Uterus (tissue), 3 donors: ENCODE measurements at regions not wholly inside any gene's neighbourhood (a gene's known extent, or its start where the extent isn't known, plus 50 kb on each side); places are given as distances from the start of the nearest gene placed in this dataset.

ENCODE experiments used
- DNase-seq, 2 donors: peaks; one replicate each; pipeline ENCODE4 v3.0.0-alpha.2; 2019 to 2020
- H3K27ac ChIP-seq, 2 donors: fragments of 200-600 bp; sonication (generic); 1 replicate in 1 of 2; 2 replicates in 1 of 2; pipeline ENCODE4 v1.5.1; 2016 to 2018
- H3K27me3 ChIP-seq, 2 donors: fragments of 200-600 bp; sonication (generic); one replicate each; pipeline ENCODE4 v1.5.1; 2018 to 2019; ENCODE audit warnings: control low read depth in 1 of 2
- H3K36me3 ChIP-seq, 2 donors: fragments of 200-600 bp; sonication (generic); one replicate each; pipeline ENCODE4 v1.5.1; 2019; ENCODE audit warnings: control low read depth in 1 of 2
- H3K4me1 ChIP-seq, 2 donors: fragments of 200-600 bp; sonication (generic); one replicate each; pipeline ENCODE4 v1.5.1; 2018 to 2019; ENCODE audit warnings: control low read depth in 1 of 2
- H3K4me3 ChIP-seq, 2 donors: fragments of 200-600 bp; sonication (generic); 1 replicate in 1 of 2; 2 replicates in 1 of 2; pipeline ENCODE4 v1.5.1; 2018 to 2019; ENCODE audit warnings: mild to moderate bottlenecking in 1 of 2
- H3K9me3 ChIP-seq, 2 donors: fragments of 200-600 bp; sonication (generic); one replicate each; pipeline ENCODE4 v1.5.1; 2019; ENCODE audit warnings: control low read depth in 1 of 2
- CTCF ChIP-seq, 4 experiments: fragments of 200-600 bp in 2 of 4; fragments of 450-650 bp in 2 of 4; sonication (generic) in 2 of 4; IDR thresholded peaks; one replicate each; pipeline ENCODE4 v1.5.1; 2016 to 2019; ENCODE audit warnings: antibody characterized with exemption in 4 of 4, mild to moderate bottlenecking in 2 of 4, moderate library complexity in 1 of 4
- POLR2A ChIP-seq, 2 donors: fragments of 450-650 bp; IDR thresholded peaks; one replicate each; pipeline ENCODE4 v1.6.1; 2016; ENCODE audit warnings: antibody characterized with exemption in 2 of 2, mild to moderate bottlenecking in 1 of 2, moderate library complexity in 1 of 2
- intact Hi-C: fragments of 100-400 bp; cut with DNase I; formaldehyde crosslinking; loops from one replicate; pipeline ENCODE4 v1.15.1; 2023; ENCODE audit warnings: low total_unique reads
- donor health status: DM: yes; HTN: yes; CAD: no.

- no peak for DNase-seq
- Histone ChIP-seq H3K4me1 (no peaks in the 10 kb centered on the region), H3K27me3 (no peaks in the 10 kb centered on the region), H3K36me3 (no peaks in the 10 kb centered on the region), H3K9me3 (no peaks in the 10 kb centered on the region), H3K4me3 (no peak overlapping the region), H3K27ac (no peak overlapping the region)
- intact Hi-C loops: no loop called here
- no peak for TF ChIP-seq POLR2A (IDR thresholded peaks at IDR 0.05)
- TF ChIP-seq CTCF (IDR thresholded peaks at IDR 0.05): no peak
Measured at GRCh38 chr5:174335682-174336364, 290.3 kb downstream of the NSG2 start.

GRCh38 chr5:174336479-174336878 lies 291.0 kb downstream of the NSG2 start:
- no peak for DNase-seq
- no peaks in the 10 kb centered on the region for H3K4me1 ChIP-seq
- no peak for TF ChIP-seq CTCF (IDR thresholded peaks at IDR 0.05)
- TF ChIP-seq POLR2A (IDR thresholded peaks at IDR 0.05): no peak
- no peaks in the 10 kb centered on the region for H3K36me3 ChIP-seq
- no peak overlapping the region for H3K27ac ChIP-seq
- no peaks in the 10 kb centered on the region for H3K9me3 ChIP-seq
- no peaks in the 10 kb centered on the region for H3K27me3 ChIP-seq
- H3K4me3 ChIP-seq: no peak overlapping the region
- intact Hi-C loops: no loop called here

GRCh38 chr5:174337276-174338184 lies 292.0 kb downstream of the NSG2 start:
- intact Hi-C loops: no loop called here
- TF ChIP-seq POLR2A (IDR thresholded peaks at IDR 0.05) (no peak), CTCF (IDR thresholded peaks at IDR 0.05) (no peak)
- H3K4me3 ChIP-seq: no peak overlapping the region
- H3K4me1 ChIP-seq: no peaks in the 10 kb centered on the region
- no peaks in the 10 kb centered on the region for H3K9me3 ChIP-seq
- H3K36me3 ChIP-seq: no peaks in the 10 kb centered on the region
- H3K27me3 ChIP-seq: no peaks in the 10 kb centered on the region
- no peak for DNase-seq
- no peak overlapping the region for H3K27ac ChIP-seq

- DNase-seq: no peak
- H3K27ac ChIP-seq: no peak overlapping the region
- intact Hi-C loops: no loop called here
- H3K36me3 ChIP-seq: no peaks in the 10 kb centered on the region
- no peaks in the 10 kb centered on the region for H3K9me3 ChIP-seq
- no peak overlapping the region for H3K4me3 ChIP-seq
- H3K27me3 ChIP-seq: no peaks in the 10 kb centered on the region
- TF ChIP-seq CTCF (IDR thresholded peaks at IDR 0.05) (no peak), POLR2A (IDR thresholded peaks at IDR 0.05) (no peak)
- no peaks in the 10 kb centered on the region for H3K4me1 ChIP-seq
Measured at GRCh38 chr5:174338185-174339010, 292.9 kb downstream of the NSG2 start.
